OCI-LY7 (cell line): ENCODE measurements at regions not wholly inside any gene's neighbourhood (a gene's known extent, or its start where the extent isn't known, plus 50 kb on each side); places are given as distances from the start of the nearest gene placed in this dataset.

ENCODE experiments used
- BruUV-seq: library from RNA; stranded (reverse); fragments of 400-500 nt; replicated peaks from 2 replicates; lab custom pipeline; 2021; lab: Mats Ljungman, UMichigan
- CTCF ChIA-PET: fragments of 300-600 bp; sonication (Branson Sonifier 250); formaldehyde crosslinking; loops from one replicate; lab custom pipeline; 2022; ENCODE audit warnings: antibody characterized with exemption; ENCODE audit not compliant: unreplicated experiment; lab: Charles Lee
- POLR2A ChIA-PET: fragments of 300-600 bp; sonication (Branson Sonifier 250); formaldehyde crosslinking; loops from one replicate; lab custom pipeline; 2022; ENCODE audit warnings: antibody characterized with exemption; lab: Charles Lee
- DNase-seq: peaks from one replicate; pipeline ENCODE4 v3.0.0-alpha.2; 2015; ENCODE audit warnings: low spot score
- H2AFZ ChIP-seq: fragments of 200-600 bp; sonication (generic), shearing (Covaris generic); 2 replicates; pipeline ENCODE4 v1.6.1; 2014; ENCODE audit warnings: mild to moderate bottlenecking, antibody characterized with exemption, low read length, moderate library complexity
- H3K27ac ChIP-seq: fragments of 200-600 bp; sonication (generic); 2 replicates; pipeline ENCODE4 v1.5.1; 2014; ENCODE audit warnings: mixed run types, low read depth, mild to moderate bottlenecking, moderate library complexity, low read length, inconsistent platforms; ENCODE audit not compliant: poor library complexity, severe bottlenecking
- H3K36me3 ChIP-seq: fragments of 200-600 bp; sonication (generic); 2 replicates; pipeline ENCODE4 v1.6.1; 2014; ENCODE audit warnings: mild to moderate bottlenecking, antibody characterized with exemption, low read length, moderate library complexity, mixed read lengths; ENCODE audit not compliant: insufficient read depth
- H3K4me1 ChIP-seq: fragments of 200-600 bp; sonication (generic); 2 replicates; pipeline ENCODE4 v1.5.1; 2014; ENCODE audit warnings: mild to moderate bottlenecking, low read length; ENCODE audit not compliant: insufficient read depth, poor library complexity, severe bottlenecking
- H3K4me2 ChIP-seq: fragments of 200-600 bp; sonication (generic); 2 replicates; pipeline ENCODE4 v1.6.1; 2014; ENCODE audit warnings: mild to moderate bottlenecking, low read length
- H3K4me3 ChIP-seq: fragments of 200-600 bp; sonication (generic); 2 replicates; pipeline ENCODE4 v1.5.1; 2014; ENCODE audit warnings: mild to moderate bottlenecking, low read depth, low read length; ENCODE audit not compliant: poor library complexity, severe bottlenecking
- H3K79me2 ChIP-seq: fragments of 200-600 bp; sonication (generic); 2 replicates; pipeline ENCODE4 v1.6.1; 2016; ENCODE audit warnings: low read depth, mild to moderate bottlenecking, low read length, moderate library complexity, mixed read lengths; ENCODE audit not compliant: insufficient read depth
- H3K9me2 ChIP-seq: fragments of 200-600 bp; sonication (generic); 2 replicates; pipeline ENCODE4 v1.6.1; 2016; ENCODE audit warnings: mild to moderate bottlenecking, low read length, mixed read lengths; ENCODE audit not compliant: insufficient read depth
- H3K9me3 ChIP-seq: fragments of 200-600 bp; sonication (generic); 2 replicates; pipeline ENCODE4 v1.6.1; 2014; ENCODE audit warnings: mild to moderate bottlenecking, mixed run types, low read length, mixed read lengths
- H4K20me1 ChIP-seq: fragments of 200-600 bp; sonication (generic); 2 replicates; pipeline ENCODE4 v1.6.1; 2014; ENCODE audit warnings: mild to moderate bottlenecking, antibody characterized with exemption, low read length, moderate library complexity, mixed read lengths; ENCODE audit not compliant: insufficient read depth
- CTCF ChIP-seq: fragments of 200-600 bp; sonication (generic); conservative IDR thresholded peaks from 2 replicates; pipeline ENCODE4 v1.5.1; 2014; ENCODE audit warnings: mild to moderate bottlenecking, antibody characterized with exemption, low read length, moderate library complexity, mixed read lengths
- EZH2phosphoT487 ChIP-seq: fragments of 200-600 bp; sonication (generic); IDR thresholded peaks from 2 replicates; pipeline ENCODE4 v1.6.1; 2018; ENCODE audit warnings: low read depth, borderline replicate concordance, mild to moderate bottlenecking, mixed run types, antibody characterized with exemption, low read length, moderate library complexity, mixed read lengths
- intact Hi-C: fragments of 100-400 bp; cut with micrococcal nuclease; formaldehyde crosslinking; loops from one replicate; pipeline ENCODE4 v1.10.0; 2022; ENCODE audit not compliant: unreplicated experiment

GRCh38 chr10:121405549-121405948 is 192.7 kb downstream of the FGFR2 start:
- ChIA-PET CTCF (no interaction called here), POLR2A (no interaction called here)
- no peaks in the 10 kb centered on the region for H3K4me1 ChIP-seq
- H3K9me2 ChIP-seq, result no peaks in the 10 kb centered on the region
- H4K20me1 ChIP-seq, result no peaks in the 10 kb centered on the region
- no peaks in the 10 kb centered on the region for H3K36me3 ChIP-seq
- intact Hi-C loops, result no loop called here
- no peaks in the 10 kb centered on the region for H3K9me3 ChIP-seq
- no peak for DNase-seq
- H3K27ac ChIP-seq, result no peak overlapping the region
- no peak overlapping the region for H2AFZ ChIP-seq
- H3K4me3 ChIP-seq, result no peak overlapping the region
- TF ChIP-seq CTCF, result no peak
- TF ChIP-seq EZH2phosphoT487, result no peak
- no TSS peak for BruUV-seq
- no peaks in the 10 kb centered on the region for H3K79me2 ChIP-seq
- H3K4me2 ChIP-seq, result no peak overlapping the region

- POLR2A ChIA-PET, result no interaction called here
- Histone ChIP-seq H3K9me3 (no peaks in the 10 kb centered on the region), H3K79me2 (no peaks in the 10 kb centered on the region), H3K4me2 (no peak overlapping the region), H4K20me1 (no peaks in the 10 kb centered on the region), H3K27ac (no peak overlapping the region), H3K9me2 (no peaks in the 10 kb centered on the region), H3K36me3 (no peaks in the 10 kb centered on the region), H3K4me1 (no peaks in the 10 kb centered on the region), H3K4me3 (no peak overlapping the region), H2AFZ (no peak overlapping the region)
- no TSS peak for BruUV-seq
- intact Hi-C loops, result no loop called here
- CTCF ChIA-PET, result no interaction called here
- no peak for TF ChIP-seq EZH2phosphoT487
- TF ChIP-seq CTCF, result no peak
- no peak for DNase-seq
These were observed 192.3 kb downstream of the FGFR2 start for GRCh38 chr10:121405953-121406352.

GRCh38 chr10:121406823-121407545 is 191.3 kb downstream of the FGFR2 start:
- Histone ChIP-seq H3K9me2 (no peaks in the 10 kb centered on the region), H3K36me3 (no peaks in the 10 kb centered on the region), H3K9me3 (no peaks in the 10 kb centered on the region), H3K4me1 (no peaks in the 10 kb centered on the region), H3K4me3 (no peak overlapping the region), H2AFZ (no peak overlapping the region), H3K27ac (no peak overlapping the region), H3K4me2 (no peak overlapping the region), H4K20me1 (no peaks in the 10 kb centered on the region), H3K79me2 (no peaks in the 10 kb centered on the region)
- TF ChIP-seq EZH2phosphoT487, result no peak
- TF ChIP-seq CTCF, result no peak
- DNase-seq, result no peak
- CTCF ChIA-PET, result no interaction called here
- POLR2A ChIA-PET, result no interaction called here
- no TSS peak for BruUV-seq
- intact Hi-C loops, result no loop called here
